ENCODE measurements at regions not wholly inside any gene's neighbourhood (a gene's known extent, or its start where the extent isn't known, plus 50 kb on each side); places are given as distances from the start of the nearest gene placed in this dataset.

- TF ChIP-seq CTCF (IDR thresholded peaks at IDR 0.05), result no peak
- TF ChIP-seq POLR2AphosphoS5 (IDR thresholded peaks at IDR 0.05), result no peak
- no peak for TF ChIP-seq POLR2A (IDR thresholded peaks at IDR 0.05)
- no peak for TF ChIP-seq EP300 (IDR thresholded peaks at IDR 0.05)
These were observed 55.4 kb upstream of the JAM3 start for GRCh38 chr11:134013518-134013917.

Data from upper lobe of left lung (tissue), 4 donors.